ENCODE measurements at regions not wholly inside any gene's neighbourhood (a gene's known extent, or its start where the extent isn't known, plus 50 kb on each side); places are given as distances from the start of the nearest gene placed in this dataset.

DNA sequence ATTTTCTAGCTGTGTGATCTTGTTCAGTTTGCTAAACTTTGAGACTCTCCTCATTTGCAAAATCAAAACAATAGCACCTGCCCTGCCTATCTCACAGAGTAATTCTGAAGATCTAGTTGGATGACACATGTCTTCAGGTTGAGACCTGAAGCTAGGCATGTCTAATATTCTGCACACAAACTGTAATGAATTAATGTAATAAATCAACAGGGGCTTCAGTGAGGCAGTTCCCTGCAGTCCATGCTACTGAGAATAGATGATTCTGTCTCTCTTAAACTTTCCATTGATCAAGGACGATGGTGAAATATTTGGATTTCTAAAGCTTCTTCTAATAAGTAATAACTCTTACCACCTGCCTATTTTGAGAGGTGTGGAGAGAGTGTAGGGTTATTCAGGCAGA, 268.1 kb upstream of the TMTC4 start:
- H3K4me3 ChIP-seq (ENCODE audit: low read depth, low read length): no peak overlapping the region
- DNase-seq (ENCODE audit: low read depth): no peak
- in situ Hi-C loops (cut with HindIII; ENCODE audit: low sequenced_read_pairs): no loop called here
- no peak for TF ChIP-seq CTCF (IDR thresholded peaks at IDR 0.05; ENCODE audit: low read depth, low read length, missing control alignments)

GRCh38 chr13:100941377-100942368, 267.1 kb upstream of the TMTC4 start:
- no peak for TF ChIP-seq CTCF (IDR thresholded peaks at IDR 0.05; ENCODE audit: low read depth, low read length, missing control alignments)
- no peak for DNase-seq (ENCODE audit: low read depth)
- in situ Hi-C loops (cut with HindIII; ENCODE audit: low sequenced_read_pairs): no loop called here
- no peak overlapping the region for H3K4me3 ChIP-seq (ENCODE audit: low read depth, low read length)

GRCh38 chr13:100940658-100941057, 266.1 kb upstream of the TMTC4 start:
- DNase-seq (ENCODE audit: low read depth): no peak

DNA sequence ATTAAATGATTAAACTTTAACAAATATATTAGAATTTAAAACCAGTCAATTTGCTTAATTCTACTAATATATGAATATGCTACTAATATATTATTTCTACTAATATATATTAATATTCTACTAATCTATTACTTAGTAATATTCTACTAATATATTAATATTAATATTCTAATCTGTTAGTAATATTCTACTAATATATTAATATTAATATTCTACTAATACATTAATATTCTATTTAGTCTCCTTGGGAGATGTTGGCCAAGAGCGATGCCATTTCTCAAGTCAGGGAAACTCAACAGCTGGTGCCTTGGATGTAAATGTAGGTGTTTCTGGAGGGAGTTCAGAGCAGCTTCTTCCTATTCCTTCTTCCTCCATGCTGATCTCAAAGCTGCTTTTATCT, 259.2 kb upstream of the TMTC4 start:
- no peak for DNase-seq (ENCODE audit: low read depth)
- no peak overlapping the region for H3K4me3 ChIP-seq (ENCODE audit: low read depth, low read length)
- in situ Hi-C loops (cut with HindIII; ENCODE audit: low sequenced_read_pairs): no loop called here
- no peak for TF ChIP-seq CTCF (IDR thresholded peaks at IDR 0.05; ENCODE audit: low read depth, low read length, missing control alignments)

More at GRCh38 chr13:100940658-100941057, 266.1 kb upstream of the TMTC4 start:
- in situ Hi-C loops (cut with HindIII; ENCODE audit: low sequenced_read_pairs): no loop called here
- no peak for TF ChIP-seq CTCF (IDR thresholded peaks at IDR 0.05; ENCODE audit: low read depth, low read length, missing control alignments)
- no peak overlapping the region for H3K4me3 ChIP-seq (ENCODE audit: low read depth, low read length)

- no peak for DNase-seq (ENCODE audit: low read depth)
- in situ Hi-C loops (cut with HindIII; ENCODE audit: low sequenced_read_pairs): no loop called here
- no peak overlapping the region for H3K4me3 ChIP-seq (ENCODE audit: low read depth, low read length)
- no peak for TF ChIP-seq CTCF (IDR thresholded peaks at IDR 0.05; ENCODE audit: low read depth, low read length, missing control alignments)
Measured at GRCh38 chr13:100922599-100922998, 248.0 kb upstream of the TMTC4 start.

- no peak for TF ChIP-seq CTCF (IDR thresholded peaks at IDR 0.05; ENCODE audit: low read depth, low read length, missing control alignments)
- DNase-seq (ENCODE audit: low read depth): no peak
- in situ Hi-C loops (cut with HindIII; ENCODE audit: low sequenced_read_pairs): no loop called here
Measured at GRCh38 chr13:100921139-100921538, 246.5 kb upstream of the TMTC4 start.

More at GRCh38 chr13:100921139-100921538, 246.5 kb upstream of the TMTC4 start:
- no peak overlapping the region for H3K4me3 ChIP-seq (ENCODE audit: low read depth, low read length)

Measured in astrocyte of the cerebellum (primary cell).